DMS79 treated with DMSO at 0.1 percent for 48 hours (cell line): ENCODE measurements at regions not wholly inside any gene's neighbourhood (a gene's known extent, or its start where the extent isn't known, plus 50 kb on each side); places are given as distances from the start of the nearest gene placed in this dataset.
"Not testable (repeated sequence)": the region's sequence is repeated elsewhere in the genome, so short reads cannot be mapped to it uniquely, and the experiment has no call there.

Experiments
- DNase-seq: peaks from one replicate; lab custom pipeline; 2025; lab: John Stamatoyannopoulos, UW

GRCh38 chr12:131551675-131552491 lies 159.0 kb upstream of the SFSWAP start:
- DNase-seq, result no peak

DNA sequence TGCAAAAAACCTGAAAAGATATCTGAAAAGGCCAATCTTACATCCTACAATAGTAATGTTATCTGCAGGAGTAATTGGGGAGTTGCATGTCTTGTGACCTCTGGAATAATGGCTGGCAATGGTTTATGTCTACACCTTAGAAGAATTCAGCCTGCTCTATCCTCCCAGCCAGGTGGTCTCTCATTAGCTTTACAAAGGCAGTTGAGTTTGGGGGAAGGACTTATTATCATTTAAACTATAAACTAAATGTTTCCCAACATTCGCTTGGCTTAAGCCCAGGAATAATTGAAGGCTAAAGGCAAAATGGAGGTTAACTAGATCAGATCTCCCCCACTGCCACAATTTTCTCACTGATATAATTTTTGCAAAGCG lies 158.4 kb upstream of the SFSWAP start:
- no peak for DNase-seq

DNA sequence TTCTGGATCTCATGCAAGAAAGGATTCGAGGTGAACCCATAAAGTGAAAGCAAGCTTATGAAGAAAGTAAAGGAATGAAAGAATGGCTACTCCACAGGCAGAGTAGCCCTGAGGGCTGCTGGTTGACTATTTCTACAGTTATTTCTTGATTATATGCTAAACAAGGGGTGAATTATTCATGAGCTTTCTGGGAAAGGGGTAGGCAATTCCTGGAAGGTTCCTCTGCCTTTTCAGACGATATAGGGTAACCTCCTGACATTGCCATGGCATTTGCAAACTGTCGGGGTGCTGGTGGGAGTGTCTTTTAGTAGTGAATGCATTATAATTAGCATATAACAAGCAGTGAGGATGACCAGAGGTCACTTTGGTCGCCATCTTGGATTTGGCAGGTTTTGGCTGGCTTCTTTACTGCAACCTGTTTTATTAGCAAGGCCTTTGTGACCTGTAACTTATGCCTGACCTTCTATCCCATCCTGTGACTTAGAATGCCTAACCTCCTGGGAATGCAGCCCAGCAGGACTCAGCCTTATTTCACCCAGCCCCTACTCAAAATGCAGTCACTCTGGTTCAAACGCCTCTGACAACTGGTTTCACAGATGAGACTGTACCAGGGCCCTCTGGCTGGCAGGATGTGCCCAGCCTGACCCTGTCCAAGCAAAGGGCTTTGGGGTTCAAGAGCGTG lies 157.7 kb upstream of the SFSWAP start:
- no peak for DNase-seq

- DNase-seq, result no peak
Measured at GRCh38 chr12:131555197-131555846, 155.6 kb upstream of the SFSWAP start.

DNA sequence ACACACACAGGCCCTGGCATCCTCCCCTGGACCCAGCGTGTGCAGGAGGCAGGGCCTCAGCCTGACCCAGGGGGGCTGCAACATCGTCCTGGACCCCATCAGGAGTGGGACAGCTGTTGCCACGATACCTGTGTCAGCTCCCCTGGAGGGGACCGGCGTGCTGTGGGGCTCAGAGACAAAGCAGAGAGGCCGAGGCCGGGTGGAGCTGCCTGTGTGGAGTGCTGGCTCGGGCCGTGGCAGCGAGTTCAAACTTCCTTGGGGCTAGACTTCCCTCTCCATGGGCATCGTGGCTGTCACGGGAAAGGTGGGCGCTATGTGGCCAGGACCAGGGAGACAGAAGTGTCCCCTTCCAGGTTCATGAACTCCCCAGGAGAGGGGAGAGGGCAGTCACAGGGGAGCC lies 155.0 kb upstream of the SFSWAP start:
- DNase-seq, result no peak

- no peak for DNase-seq
Measured at GRCh38 chr12:131557078-131557709, 153.7 kb upstream of the SFSWAP start.

DNA sequence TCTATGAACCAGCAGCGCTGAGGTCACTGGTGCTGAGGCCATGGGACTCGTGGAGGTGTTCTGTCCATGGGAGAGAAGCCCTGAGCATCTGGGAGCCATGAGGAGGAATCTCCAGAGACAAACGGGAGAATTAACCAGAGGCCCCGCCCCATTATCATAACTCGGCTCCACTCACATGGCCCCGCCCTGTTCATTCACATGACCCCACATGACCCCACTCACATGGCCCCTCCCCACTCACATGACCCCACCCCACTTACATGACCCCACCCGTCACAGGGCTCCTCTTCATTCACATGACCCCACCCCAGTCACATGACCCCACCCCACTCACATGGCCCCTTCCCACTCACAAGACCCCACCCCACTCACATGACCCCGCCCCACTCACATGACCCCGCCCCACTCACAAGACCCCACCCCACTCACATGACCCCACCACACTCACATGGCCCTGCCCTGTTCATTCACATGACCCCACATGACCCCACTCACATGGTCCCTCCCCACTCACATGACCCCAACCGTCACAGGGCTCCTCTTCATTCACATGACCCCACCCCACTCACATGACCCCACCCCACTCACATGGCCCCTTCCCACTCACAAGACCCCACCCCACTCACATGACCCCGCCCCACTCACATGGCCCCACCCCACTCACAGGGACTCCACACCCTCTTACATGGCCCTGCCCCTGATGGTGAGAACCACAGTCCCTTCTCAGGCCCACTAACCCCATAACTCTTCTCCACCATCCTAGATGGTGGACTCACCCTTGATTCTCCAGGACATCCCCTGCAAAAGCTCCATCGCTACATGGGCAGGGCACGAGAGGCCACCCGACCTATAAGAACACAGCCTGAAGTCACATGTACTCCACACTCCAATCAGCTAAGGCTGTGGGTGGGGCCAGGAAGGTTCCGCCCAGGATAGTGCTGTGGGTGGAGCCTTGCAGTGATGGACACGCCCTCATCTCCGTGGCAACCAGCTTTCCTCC lies 151.1 kb upstream of the SFSWAP start:
- no peak for DNase-seq

GRCh38 chr12:131561051-131561450 lies 149.8 kb upstream of the SFSWAP start:
- DNase-seq, result no peak

DNA sequence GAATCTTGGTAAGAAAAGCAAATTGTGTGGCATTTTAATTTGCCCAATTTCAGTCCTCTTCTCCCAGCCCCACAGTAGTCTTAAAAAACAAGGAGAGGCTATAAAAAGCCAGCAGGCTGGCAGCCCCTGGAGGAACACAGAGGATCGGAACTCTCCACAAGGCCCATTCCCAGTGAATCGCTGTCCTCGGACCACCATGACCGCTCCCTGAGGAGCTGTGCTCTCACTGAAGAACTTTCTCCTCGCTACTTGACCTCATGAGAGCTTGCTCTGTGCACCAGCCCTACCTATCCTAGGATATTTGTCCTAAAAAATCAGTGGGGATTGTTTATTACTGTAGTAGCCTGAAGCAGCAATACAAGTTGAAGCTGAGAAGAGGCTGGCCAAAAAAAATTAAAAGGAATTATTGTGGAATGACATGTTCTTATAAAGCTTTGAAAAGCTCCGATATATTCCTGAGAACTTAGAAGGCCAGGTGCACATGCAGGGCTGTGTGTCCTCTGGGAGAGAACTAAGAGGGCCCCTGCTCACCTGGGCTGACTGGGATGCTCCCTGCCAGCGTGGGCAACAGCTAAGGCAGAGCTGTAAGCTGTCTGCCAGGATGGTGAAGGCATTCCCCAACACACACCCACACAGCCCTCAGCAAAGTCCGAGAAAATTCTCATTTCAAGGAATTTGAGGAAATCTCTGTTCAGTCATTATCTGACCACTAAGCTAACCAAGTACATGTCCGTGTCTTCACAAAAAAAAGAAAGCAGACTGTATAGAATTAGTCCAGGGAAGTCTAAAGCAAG lies 148.8 kb upstream of the SFSWAP start:
- peak; percentile 6 for DNase-seq

- not testable (repeated sequence) for DNase-seq
Measured at GRCh38 chr12:131564138-131564727, 146.7 kb upstream of the SFSWAP start.

- no peak for DNase-seq
Measured at GRCh38 chr12:131564845-131565244, 146.0 kb upstream of the SFSWAP start.

DNA sequence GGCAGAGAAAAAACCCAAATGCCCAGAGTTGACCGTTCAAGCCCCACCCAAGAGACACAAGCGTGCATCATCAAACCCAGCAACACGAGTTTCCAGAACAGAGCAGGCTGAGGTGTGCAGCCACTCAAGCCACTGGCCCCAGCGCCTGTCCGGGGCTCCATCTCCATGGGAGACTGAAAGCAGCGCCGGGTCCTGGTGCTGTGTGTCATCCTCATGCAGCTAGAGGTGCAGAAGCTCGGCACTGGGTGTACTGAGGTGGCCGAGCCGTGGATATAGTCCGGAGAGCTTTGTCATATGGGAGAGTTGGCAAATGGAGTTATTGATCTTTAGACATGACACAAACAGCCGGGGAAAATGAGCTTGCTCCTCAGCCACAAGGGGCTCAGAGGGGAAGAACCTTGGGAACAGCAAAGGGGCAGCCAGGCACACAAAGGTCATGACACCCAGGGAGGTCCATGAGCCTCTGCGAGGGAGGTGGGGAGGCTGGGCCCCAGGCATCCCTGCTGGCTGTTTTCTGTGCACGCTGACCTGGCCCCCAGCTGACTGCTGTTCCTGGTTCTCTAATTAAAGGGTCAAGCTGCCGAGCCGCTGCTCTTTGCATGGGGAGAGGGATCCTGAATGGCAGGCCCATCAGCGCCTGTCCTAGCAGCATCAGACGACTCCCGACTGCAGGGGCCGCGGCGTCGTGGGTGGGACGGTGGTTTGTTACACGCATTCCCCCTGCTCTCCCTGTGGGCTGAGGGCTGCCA lies 145.4 kb upstream of the SFSWAP start:
- no peak for DNase-seq

DNA sequence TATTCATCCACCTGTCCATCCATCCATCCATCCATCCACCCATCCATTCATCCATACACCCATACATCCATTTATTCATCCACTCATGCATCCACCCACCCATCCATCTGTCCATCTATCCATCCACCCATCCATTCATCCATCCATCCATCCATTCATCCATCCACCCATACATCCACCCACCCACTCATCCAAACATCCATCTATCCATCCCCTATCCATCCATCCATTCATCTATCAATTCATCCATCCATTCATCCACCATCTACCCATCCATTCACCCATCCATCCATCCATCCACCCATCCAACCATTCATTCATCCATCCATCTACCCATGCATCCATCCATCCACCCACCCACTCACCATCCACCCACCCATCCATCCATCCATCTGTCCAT lies 142.6 kb upstream of the SFSWAP start:
- no peak for DNase-seq

DNA sequence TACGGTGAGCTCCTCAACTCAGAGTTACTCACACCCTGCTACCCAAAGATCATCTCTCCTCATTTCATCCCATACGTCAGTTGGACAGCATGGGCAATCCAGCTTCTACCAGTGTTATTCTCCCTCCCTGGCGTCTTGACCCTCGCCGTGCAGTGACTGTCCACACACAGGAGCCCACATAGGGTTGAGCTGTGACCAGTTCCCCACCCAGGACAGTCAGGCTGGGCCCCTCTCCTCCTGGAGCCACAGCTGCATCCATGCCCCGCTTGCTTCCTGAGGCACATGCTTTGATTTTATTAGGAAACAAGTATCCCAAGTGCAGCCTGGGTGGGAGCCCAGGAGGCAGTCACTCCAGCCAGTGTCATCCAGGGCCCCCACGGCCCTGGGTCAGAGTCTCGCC lies 140.3 kb upstream of the SFSWAP start:
- no peak for DNase-seq

DNA sequence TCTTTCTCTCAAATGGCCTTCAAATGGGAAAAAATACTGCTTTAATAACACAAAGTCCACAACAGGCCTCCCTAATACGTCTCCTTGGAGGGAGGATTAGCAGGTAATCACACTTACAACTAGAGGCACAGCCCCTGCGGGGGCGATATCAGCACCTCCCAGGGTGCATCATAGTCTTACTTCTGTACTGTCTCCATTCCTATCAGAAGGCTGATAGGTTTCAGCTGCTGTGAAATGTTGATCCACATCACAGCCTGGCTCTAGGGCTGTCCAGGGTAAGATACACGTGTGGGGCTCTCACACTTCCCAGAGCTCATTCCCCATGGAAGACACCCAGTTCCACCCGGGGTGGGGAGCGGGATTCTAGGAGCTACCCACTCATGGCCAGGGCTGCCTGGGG lies 139.1 kb upstream of the SFSWAP start:
- DNase-seq, result no peak

GRCh38 chr12:131572626-131573025 lies 138.3 kb upstream of the SFSWAP start:
- no peak for DNase-seq

GRCh38 chr12:131573631-131574394 lies 137.1 kb upstream of the SFSWAP start:
- DNase-seq, result no peak

- DNase-seq, result no peak
Measured at GRCh38 chr12:131574395-131574771, 136.5 kb upstream of the SFSWAP start.

- DNase-seq, result no peak
Measured at GRCh38 chr12:131575371-131575770, 135.5 kb upstream of the SFSWAP start.
